Loucy (cell line): ENCODE measurements at regions not wholly inside any gene's neighbourhood (a gene's known extent, or its start where the extent isn't known, plus 50 kb on each side); places are given as distances from the start of the nearest gene placed in this dataset.
"Not testable (repeated sequence)": the region's sequence is repeated elsewhere in the genome, so short reads cannot be mapped to it uniquely, and the experiment has no call there.

ENCODE experiments used
- CTCF ChIP-seq: fragments of 200-600 bp; sonication (generic); conservative IDR thresholded peaks from 2 replicates; pipeline ENCODE4 v1.5.1; 2014; ENCODE audit warnings: mild to moderate bottlenecking, antibody characterized with exemption, low read length
- EZH2phosphoT487 ChIP-seq: fragments of 200-600 bp; IDR thresholded peaks from 2 replicates; pipeline ENCODE4 v1.6.1; 2018; ENCODE audit warnings: antibody characterized with exemption, mild to moderate bottlenecking, moderate library complexity, borderline replicate concordance

GRCh38 chr4:137405833-137406232 lies 126.5 kb downstream of the PCDH18 start:
- not testable (repeated sequence) for TF ChIP-seq CTCF, EZH2phosphoT487
